ENCODE measurements at regions not wholly inside any gene's neighbourhood (a gene's known extent, or its start where the extent isn't known, plus 50 kb on each side); places are given as distances from the start of the nearest gene placed in this dataset.

DNA sequence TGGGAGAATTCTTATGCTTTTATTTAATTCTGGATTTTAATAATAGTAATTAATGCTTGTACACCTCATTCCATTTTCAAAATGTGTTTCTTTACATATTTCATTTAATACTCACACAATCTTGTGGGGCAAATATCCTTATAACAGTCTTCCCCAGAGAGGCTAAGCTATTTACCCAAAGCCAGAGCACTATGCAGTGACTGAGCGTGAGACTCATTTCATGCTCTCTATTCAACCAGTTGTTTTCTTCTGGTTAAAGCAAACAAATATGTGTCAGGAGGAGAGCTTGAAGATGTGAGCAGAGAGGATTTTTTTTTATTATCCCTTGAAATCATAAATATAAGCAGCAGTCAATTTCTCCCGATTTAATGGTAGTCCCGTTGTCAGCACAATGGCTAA lies 548.3 kb upstream of the TBL1XR1 start:
- H3K9me3 Mint-ChIP-seq = no peaks in the 10 kb centered on the region

GRCh38 chr3:177746337-177746933 lies 549.2 kb upstream of the TBL1XR1 start:
- Histone ChIP-seq H3K9me3 (ENCODE audit: low read length) (no peaks in the 10 kb centered on the region), H3K4me1 (ENCODE audit: insufficient read depth, low read length) (no peaks in the 10 kb centered on the region), H3K27ac (ENCODE audit: low read depth, low read length) (no peak overlapping the region), H3K36me3 (ENCODE audit: insufficient read depth, low read length) (no peaks in the 10 kb centered on the region), H3K4me3 (ENCODE audit: low read length) (no peak overlapping the region), H3K27me3 (ENCODE audit: insufficient read depth, low read length, poor library complexity, severe bottlenecking) (no peaks in the 10 kb centered on the region)
- ChIA-PET POLR2A (no interaction called here), CTCF (no interaction called here)
- DNase-seq = no peak
- Mint-ChIP-seq H3K27me3 (no peaks in the 10 kb centered on the region), H3K9me3 (no peaks in the 10 kb centered on the region), H3K4me1 (peaks cover 4 to 10% (median 4%) of the 10 kb centered on the region in 3 donors), H3K27ac (no peak overlapping the region), H3K4me3 (no peak overlapping the region), H3K36me3 (peaks cover 0 to 4% (median 2%) of the 10 kb centered on the region in 3 donors)

More for the DNA sequence above, 548.3 kb upstream of the TBL1XR1 start:
- no peaks in the 10 kb centered on the region for H3K9me3 ChIP-seq (ENCODE audit: low read length)
- Mint-ChIP-seq H3K4me3 (no peak overlapping the region), H3K36me3 (peaks cover 0 to 4% (median 2%) of the 10 kb centered on the region in 3 donors), H3K27ac (peak overlapping the region in 1 of 8 donors; percentile 21), H3K27me3 (no peaks in the 10 kb centered on the region), H3K4me1 (peaks cover 4 to 10% (median 4%) of the 10 kb centered on the region in 3 donors)
- H3K4me1 ChIP-seq (ENCODE audit: insufficient read depth, low read length) = no peaks in the 10 kb centered on the region
- ChIA-PET CTCF (no interaction called here), POLR2A (no interaction called here)
- H3K36me3 ChIP-seq (ENCODE audit: insufficient read depth, low read length) = no peaks in the 10 kb centered on the region
- DNase-seq = no peak
- no peak overlapping the region for H3K27ac ChIP-seq (ENCODE audit: low read depth, low read length)
- no peaks in the 10 kb centered on the region for H3K27me3 ChIP-seq (ENCODE audit: insufficient read depth, low read length, poor library complexity, severe bottlenecking)
- no peak overlapping the region for H3K4me3 ChIP-seq (ENCODE audit: low read length)

- Mint-ChIP-seq H3K4me3 (no peak overlapping the region), H3K4me1 (peaks cover 4 to 10% (median 7%) of the 10 kb centered on the region in 3 donors), H3K36me3 (peaks cover 0 to 4% (median 2%) of the 10 kb centered on the region in 3 donors), H3K27me3 (peaks cover 0 to 1% of the 10 kb centered on the region in 2 donors), H3K27ac (no peak overlapping the region), H3K9me3 (no peaks in the 10 kb centered on the region)
- DNase-seq = no peak
- ChIA-PET CTCF (no interaction called here), POLR2A (no interaction called here)
- Histone ChIP-seq H3K4me1 (ENCODE audit: insufficient read depth, low read length) (no peaks in the 10 kb centered on the region), H3K27me3 (ENCODE audit: insufficient read depth, low read length, poor library complexity, severe bottlenecking) (no peaks in the 10 kb centered on the region), H3K4me3 (ENCODE audit: low read length) (no peak overlapping the region), H3K36me3 (ENCODE audit: insufficient read depth, low read length) (no peaks in the 10 kb centered on the region), H3K9me3 (ENCODE audit: low read length) (no peaks in the 10 kb centered on the region), H3K27ac (ENCODE audit: low read depth, low read length) (no peak overlapping the region)
These were observed 552.6 kb upstream of the TBL1XR1 start for GRCh38 chr3:177749836-177750235.

DNA sequence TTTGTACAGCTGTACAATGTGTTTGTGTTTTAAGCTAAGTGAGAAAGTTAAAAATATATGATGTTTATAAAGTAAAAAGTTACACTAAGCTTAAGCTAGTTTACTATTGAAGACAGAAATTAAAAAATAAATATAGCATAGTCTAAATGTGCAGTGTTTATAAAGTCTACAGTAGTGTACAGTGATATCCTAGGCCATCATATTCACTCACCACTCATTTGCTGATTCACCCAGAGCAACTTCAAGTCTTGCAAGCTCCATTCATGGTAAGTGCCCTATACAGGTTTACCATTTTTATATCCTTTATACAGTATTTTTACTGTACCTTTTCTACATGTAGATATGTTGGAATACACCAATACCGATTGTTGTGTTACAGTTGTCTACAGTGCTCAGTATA lies 553.2 kb upstream of the TBL1XR1 start:
- peaks cover 0 to 1% of the 10 kb centered on the region in 2 donors for H3K27me3 Mint-ChIP-seq
- no peaks in the 10 kb centered on the region for H3K9me3 ChIP-seq (ENCODE audit: low read length)
- H3K27ac ChIP-seq (ENCODE audit: low read depth, low read length) = no peak overlapping the region
- POLR2A ChIA-PET = no interaction called here
- CTCF ChIA-PET = no interaction called here
- H3K36me3 ChIP-seq (ENCODE audit: insufficient read depth, low read length) = no peaks in the 10 kb centered on the region
- H3K27ac Mint-ChIP-seq = no peak overlapping the region
- no peak overlapping the region for H3K4me3 ChIP-seq (ENCODE audit: low read length)
- no peaks in the 10 kb centered on the region for H3K4me1 ChIP-seq (ENCODE audit: insufficient read depth, low read length)
- H3K27me3 ChIP-seq (ENCODE audit: insufficient read depth, low read length, poor library complexity, severe bottlenecking) = no peaks in the 10 kb centered on the region
- H3K4me1 Mint-ChIP-seq = peaks cover 4 to 10% (median 7%) of the 10 kb centered on the region in 3 donors
- H3K36me3 Mint-ChIP-seq = peaks cover 0 to 4% (median 2%) of the 10 kb centered on the region in 3 donors
- H3K4me3 Mint-ChIP-seq = no peak overlapping the region
- no peaks in the 10 kb centered on the region for H3K9me3 Mint-ChIP-seq
- no peak for DNase-seq

GRCh38 chr3:177751770-177752169 lies 554.5 kb upstream of the TBL1XR1 start:
- H3K27ac Mint-ChIP-seq = no peak overlapping the region
- Histone ChIP-seq H3K4me3 (ENCODE audit: low read length) (no peak overlapping the region), H3K4me1 (ENCODE audit: insufficient read depth, low read length) (no peaks in the 10 kb centered on the region), H3K27ac (ENCODE audit: low read depth, low read length) (no peak overlapping the region), H3K27me3 (ENCODE audit: insufficient read depth, low read length, poor library complexity, severe bottlenecking) (no peaks in the 10 kb centered on the region), H3K36me3 (ENCODE audit: insufficient read depth, low read length) (no peaks in the 10 kb centered on the region), H3K9me3 (ENCODE audit: low read length) (no peaks in the 10 kb centered on the region)
- POLR2A ChIA-PET = no interaction called here
- peaks cover 0 to 5% (median 4%) of the 10 kb centered on the region in 3 donors for H3K36me3 Mint-ChIP-seq
- peaks cover 0 to 1% of the 10 kb centered on the region in 2 donors for H3K27me3 Mint-ChIP-seq
- H3K4me3 Mint-ChIP-seq = no peak overlapping the region
- CTCF ChIA-PET = no interaction called here
- H3K9me3 Mint-ChIP-seq = no peaks in the 10 kb centered on the region
- peaks cover 0 to 3% (median 2%) of the 10 kb centered on the region in 3 donors for H3K4me1 Mint-ChIP-seq
- no peak for DNase-seq

GRCh38 chr3:177752831-177753230 lies 555.5 kb upstream of the TBL1XR1 start:
- Mint-ChIP-seq H3K27ac (no peak overlapping the region), H3K4me1 (peaks cover 0 to 3% (median 0%) of the 10 kb centered on the region in 3 donors), H3K36me3 (peaks cover 0 to 4% (median 0%) of the 10 kb centered on the region in 3 donors), H3K9me3 (no peaks in the 10 kb centered on the region), H3K4me3 (no peak overlapping the region), H3K27me3 (peaks cover 0 to 1% of the 10 kb centered on the region in 2 donors)
- ChIA-PET CTCF (interaction anchor here (1.0 kb wide), 1 partner anchor 11 kb away, joined by 4 read pairs; no protein-coding TSS in a partner anchor), POLR2A (no interaction called here)
- Histone ChIP-seq H3K27ac (ENCODE audit: low read depth, low read length) (no peak overlapping the region), H3K4me1 (ENCODE audit: insufficient read depth, low read length) (no peaks in the 10 kb centered on the region), H3K36me3 (ENCODE audit: insufficient read depth, low read length) (no peaks in the 10 kb centered on the region), H3K4me3 (ENCODE audit: low read length) (no peak overlapping the region), H3K27me3 (ENCODE audit: insufficient read depth, low read length, poor library complexity, severe bottlenecking) (no peaks in the 10 kb centered on the region), H3K9me3 (ENCODE audit: low read length) (no peaks in the 10 kb centered on the region)
- no peak for DNase-seq

DNA sequence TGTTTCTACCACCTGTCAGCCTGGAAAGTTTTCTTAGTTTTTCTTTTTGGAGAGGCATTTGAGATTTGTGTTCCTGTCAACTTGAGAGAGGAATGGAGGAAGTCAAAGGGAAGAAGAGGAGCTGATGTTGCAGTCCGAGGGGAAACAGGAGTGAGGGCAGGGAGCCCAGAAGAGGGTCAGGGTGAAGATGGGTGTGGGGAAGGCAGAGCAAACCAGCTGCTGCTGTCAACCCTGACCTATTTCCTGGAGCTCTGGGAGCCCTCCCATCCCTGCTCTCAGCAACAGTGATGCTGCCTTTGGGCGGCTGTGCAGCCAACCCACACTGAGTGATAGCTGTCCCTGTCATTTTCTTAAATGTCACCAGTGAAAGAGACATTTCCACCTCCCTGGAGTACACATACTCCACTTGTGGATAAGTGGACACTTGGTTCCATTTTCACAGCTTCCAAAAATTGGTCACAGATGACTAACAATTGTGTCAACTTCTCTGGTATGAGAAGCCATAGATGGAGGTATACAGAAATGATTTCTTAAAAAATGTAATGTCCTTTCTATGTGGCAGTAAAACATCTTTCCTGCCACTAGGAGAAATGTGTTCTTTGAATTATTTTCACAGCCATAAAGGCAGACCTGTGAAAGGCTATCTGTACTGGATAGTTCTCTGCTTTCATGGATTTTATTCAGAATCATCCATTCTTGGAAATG lies 556.3 kb upstream of the TBL1XR1 start:
- ChIA-PET POLR2A (no interaction called here), CTCF (interaction anchor here (1.0 kb wide), 1 partner anchor 12 kb away, joined by 4 read pairs; no protein-coding TSS in a partner anchor)
- H3K9me3 Mint-ChIP-seq = no peaks in the 10 kb centered on the region
- peaks cover 0 to 1% of the 10 kb centered on the region in 2 donors for H3K27me3 Mint-ChIP-seq
- H3K36me3 Mint-ChIP-seq = peaks cover 0 to 4% (median 0%) of the 10 kb centered on the region in 3 donors
- no peak overlapping the region for H3K4me3 ChIP-seq (ENCODE audit: low read length)
- no peaks in the 10 kb centered on the region for H3K4me1 ChIP-seq (ENCODE audit: insufficient read depth, low read length)
- DNase-seq = no peak
- H3K36me3 ChIP-seq (ENCODE audit: insufficient read depth, low read length) = no peaks in the 10 kb centered on the region
- no peak overlapping the region for H3K27ac ChIP-seq (ENCODE audit: low read depth, low read length)
- H3K4me3 Mint-ChIP-seq = no peak overlapping the region
- H3K4me1 Mint-ChIP-seq = peaks cover 0 to 3% (median 0%) of the 10 kb centered on the region in 3 donors
- peak overlapping the region in 1 of 8 donors; percentile 6 for H3K27ac Mint-ChIP-seq
- no peaks in the 10 kb centered on the region for H3K9me3 ChIP-seq (ENCODE audit: low read length)
- no peaks in the 10 kb centered on the region for H3K27me3 ChIP-seq (ENCODE audit: insufficient read depth, low read length, poor library complexity, severe bottlenecking)

DNA sequence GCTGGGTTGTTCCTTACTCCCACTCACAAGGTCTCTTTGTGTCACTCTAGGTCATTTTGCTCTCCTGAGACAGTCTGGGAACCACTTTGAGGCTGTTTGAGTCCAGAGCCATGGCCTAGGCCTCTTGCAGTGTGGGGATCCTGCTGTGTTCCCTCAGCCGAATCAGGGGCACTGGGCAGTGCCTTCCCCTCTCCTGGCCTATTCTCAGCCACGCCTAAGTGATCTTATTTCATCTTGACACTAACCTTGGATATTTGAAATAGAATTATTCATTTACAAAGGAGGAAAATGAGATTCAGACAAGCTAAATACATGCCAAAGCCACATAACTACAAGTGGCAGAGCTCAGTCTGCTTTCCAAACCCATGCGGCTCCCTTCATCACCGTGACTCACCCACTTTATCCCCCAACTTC lies 557.2 kb upstream of the TBL1XR1 start:
- no peaks in the 10 kb centered on the region for H3K9me3 Mint-ChIP-seq
- ChIA-PET CTCF (no interaction called here), POLR2A (no interaction called here)
- Histone ChIP-seq H3K4me1 (ENCODE audit: insufficient read depth, low read length) (no peaks in the 10 kb centered on the region), H3K27ac (ENCODE audit: low read depth, low read length) (no peak overlapping the region), H3K4me3 (ENCODE audit: low read length) (no peak overlapping the region), H3K27me3 (ENCODE audit: insufficient read depth, low read length, poor library complexity, severe bottlenecking) (no peaks in the 10 kb centered on the region), H3K9me3 (ENCODE audit: low read length) (no peaks in the 10 kb centered on the region), H3K36me3 (ENCODE audit: insufficient read depth, low read length) (no peaks in the 10 kb centered on the region)
- DNase-seq = no peak
- peaks cover 0 to 6% (median 4%) of the 10 kb centered on the region in 3 donors for H3K36me3 Mint-ChIP-seq
- peaks cover 0 to 3% of the 10 kb centered on the region in 2 donors for H3K27me3 Mint-ChIP-seq
- H3K4me1 Mint-ChIP-seq = peaks cover 0 to 3% (median 0%) of the 10 kb centered on the region in 3 donors
- H3K4me3 Mint-ChIP-seq = no peak overlapping the region
- H3K27ac Mint-ChIP-seq = no peak overlapping the region

All from CD8-positive, alpha-beta memory T cell (primary cell).